Testis (tissue), 2 donors: ENCODE measurements at regions not wholly inside any gene's neighbourhood (a gene's known extent, or its start where the extent isn't known, plus 50 kb on each side); places are given as distances from the start of the nearest gene placed in this dataset.

Experiments used
- DNase-seq: peaks from one replicate; pipeline ENCODE4 v3.0.0-alpha.2; 2019
- H3K27ac ChIP-seq, 2 donors: fragments of 200-600 bp; sonication (generic); one replicate each; pipeline ENCODE4 v1.5.1; 2019
- H3K27me3 ChIP-seq: fragments of 200-600 bp; sonication (generic); one replicate; pipeline ENCODE4 v1.5.1; 2019
- H3K36me3 ChIP-seq: fragments of 200-600 bp; sonication (generic); one replicate; pipeline ENCODE4 v1.5.1; 2017; ENCODE audit warnings: low read depth; ENCODE audit errors: missing control alignments
- H3K4me1 ChIP-seq: fragments of 200-600 bp; sonication (generic); one replicate; pipeline ENCODE4 v1.5.1; 2019
- H3K4me3 ChIP-seq, 2 donors: fragments of 200-600 bp; sonication (generic); one replicate each; pipeline ENCODE4 v1.5.1; 2017 to 2019
- H3K9me3 ChIP-seq: fragments of 200-600 bp; sonication (generic); one replicate; pipeline ENCODE4 v1.5.1; 2017
- POLR2A ChIP-seq: fragments of 450-650 bp; IDR thresholded peaks from one replicate; pipeline ENCODE4 v1.6.1; 2017; ENCODE audit warnings: antibody characterized with exemption, mild to moderate bottlenecking, moderate library complexity
- WGBS, 2 donors: methylation state at CpG; one replicate each; pipeline ENCODE4 v1.1.5; 2018; 5-methylcytosine and 5-hydroxymethylcytosine counted together
- intact Hi-C: fragments of 100-400 bp; cut with DNase I; formaldehyde crosslinking; loops from one replicate; pipeline ENCODE4 v1.15.1; 2023; ENCODE audit warnings: low total_unique reads
- TF ChIP-seq, protein P1 (sequence below), 3 experiments: fragments of 450-650 bp in 2 of 3; fragments of 200-600 bp in 1 of 3; sonication (generic) in 1 of 3; IDR thresholded peaks; one replicate each; pipeline ENCODE4 v1.5.1; 2016 to 2019; ENCODE audit warnings: antibody characterized with exemption in 3 of 3, mild to moderate bottlenecking in 2 of 3, moderate library complexity in 1 of 3

DNA sequence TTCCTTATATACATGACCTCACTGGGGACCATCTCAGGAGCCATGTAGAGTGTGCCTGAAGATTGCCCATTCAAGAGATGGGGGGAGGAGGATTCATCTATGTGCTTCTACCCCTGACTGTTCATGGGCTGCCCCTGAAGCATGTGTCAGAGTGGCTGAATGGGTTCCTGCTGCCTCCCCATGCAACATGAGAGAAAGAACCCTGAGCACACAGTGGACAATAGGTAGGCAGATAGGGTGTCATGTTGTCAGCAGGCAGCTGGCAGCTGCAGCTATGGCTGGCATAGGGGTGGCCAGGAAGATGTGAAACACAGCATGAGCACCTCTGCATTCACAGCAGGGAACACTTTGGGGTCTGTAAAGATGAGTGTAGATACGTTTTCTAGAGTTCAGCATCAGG, 208.4 kb upstream of the CNR1 start:
- TF ChIP-seq POLR2A, result no peak
- TF ChIP-seq, protein P1, sequence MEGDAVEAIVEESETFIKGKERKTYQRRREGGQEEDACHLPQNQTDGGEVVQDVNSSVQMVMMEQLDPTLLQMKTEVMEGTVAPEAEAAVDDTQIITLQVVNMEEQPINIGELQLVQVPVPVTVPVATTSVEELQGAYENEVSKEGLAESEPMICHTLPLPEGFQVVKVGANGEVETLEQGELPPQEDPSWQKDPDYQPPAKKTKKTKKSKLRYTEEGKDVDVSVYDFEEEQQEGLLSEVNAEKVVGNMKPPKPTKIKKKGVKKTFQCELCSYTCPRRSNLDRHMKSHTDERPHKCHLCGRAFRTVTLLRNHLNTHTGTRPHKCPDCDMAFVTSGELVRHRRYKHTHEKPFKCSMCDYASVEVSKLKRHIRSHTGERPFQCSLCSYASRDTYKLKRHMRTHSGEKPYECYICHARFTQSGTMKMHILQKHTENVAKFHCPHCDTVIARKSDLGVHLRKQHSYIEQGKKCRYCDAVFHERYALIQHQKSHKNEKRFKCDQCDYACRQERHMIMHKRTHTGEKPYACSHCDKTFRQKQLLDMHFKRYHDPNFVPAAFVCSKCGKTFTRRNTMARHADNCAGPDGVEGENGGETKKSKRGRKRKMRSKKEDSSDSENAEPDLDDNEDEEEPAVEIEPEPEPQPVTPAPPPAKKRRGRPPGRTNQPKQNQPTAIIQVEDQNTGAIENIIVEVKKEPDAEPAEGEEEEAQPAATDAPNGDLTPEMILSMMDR (IDR thresholded peaks at IDR 0.05), result no peak
- intact Hi-C loops, result no loop called here
- Histone ChIP-seq H3K4me1 (peaks cover 20% of the 10 kb centered on the region), H3K27me3 (no peaks in the 10 kb centered on the region), H3K27ac (no peak overlapping the region), H3K4me3 (no peak overlapping the region), H3K36me3 (no peaks in the 10 kb centered on the region), H3K9me3 (no peaks in the 10 kb centered on the region)
- WGBS, 2 donors, result 77 to 83% methylated on average over 1 of the region's 1 CpG
- no peak for DNase-seq

DNA sequence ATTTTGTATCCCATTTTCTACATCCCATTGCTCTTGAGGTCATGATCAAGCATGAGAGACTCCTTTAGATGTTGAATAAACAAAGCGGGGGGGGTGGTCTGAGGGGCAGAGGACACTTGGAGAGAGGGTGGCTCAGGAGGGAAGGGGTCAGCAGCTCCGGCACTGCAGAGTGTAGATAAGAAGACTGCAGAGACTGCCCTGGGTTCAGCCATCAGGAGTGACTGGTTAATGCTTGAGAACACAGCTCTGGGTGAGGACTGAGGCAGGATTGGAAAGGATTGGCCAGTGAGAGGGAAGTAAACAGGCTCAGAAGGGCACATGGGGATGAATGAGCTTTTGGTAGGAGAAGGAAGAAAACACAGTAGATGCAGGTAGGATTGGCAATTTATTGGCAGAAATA, 205.3 kb upstream of the CNR1 start:
- DNase-seq, result no peak
- intact Hi-C loops, result no loop called here
- no peaks in the 10 kb centered on the region for H3K36me3 ChIP-seq
- no peaks in the 10 kb centered on the region for H3K9me3 ChIP-seq
- WGBS, 2 donors, result 75 to 81% methylated on average over 2 of the region's 2 CpGs
- TF ChIP-seq POLR2A, result no peak
- TF ChIP-seq, protein P1 (IDR thresholded peaks at IDR 0.05), result no peak
- H3K27ac ChIP-seq, result no peak overlapping the region
- H3K27me3 ChIP-seq, result no peaks in the 10 kb centered on the region
- H3K4me3 ChIP-seq, result no peak overlapping the region
- H3K4me1 ChIP-seq, result peaks cover 4% of the 10 kb centered on the region

DNA sequence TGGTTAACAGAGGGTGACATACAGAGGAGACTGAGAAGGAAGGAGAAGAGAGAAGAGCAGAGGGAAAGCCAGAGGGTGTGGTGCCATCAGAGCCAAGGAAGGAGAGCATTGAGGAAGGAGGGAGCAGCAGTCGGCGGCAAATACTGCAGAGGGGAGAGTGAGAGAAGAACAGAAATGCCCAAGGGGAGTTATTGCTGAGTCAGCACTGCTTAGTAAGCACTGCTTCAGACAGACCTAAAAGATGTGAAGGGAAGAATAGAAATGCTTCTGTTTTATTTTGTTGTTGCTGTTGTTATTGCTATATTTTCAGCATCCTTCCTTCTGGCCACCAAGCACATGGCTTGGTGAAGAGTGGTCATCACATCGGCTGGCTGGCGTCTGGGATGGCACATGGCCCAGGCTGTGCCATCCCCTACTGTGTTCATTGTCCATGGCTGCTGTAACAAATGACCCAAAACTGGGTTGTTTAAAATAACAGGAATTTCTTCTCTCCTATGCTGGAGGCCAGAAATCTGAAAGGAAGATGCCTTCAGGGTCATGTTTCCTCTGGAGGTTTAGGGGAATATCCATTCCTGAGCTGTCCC, 204.1 kb upstream of the CNR1 start:
- WGBS, 2 donors, result 89 to 96% methylated on average over 4 of the region's 4 CpGs
- Histone ChIP-seq H3K9me3 (no peaks in the 10 kb centered on the region), H3K27ac (no peak overlapping the region), H3K27me3 (no peaks in the 10 kb centered on the region), H3K4me3 (no peak overlapping the region), H3K4me1 (no peaks in the 10 kb centered on the region), H3K36me3 (no peaks in the 10 kb centered on the region)
- no peak for TF ChIP-seq POLR2A
- TF ChIP-seq, protein P1 (IDR thresholded peaks at IDR 0.05), result no peak
- intact Hi-C loops, result no loop called here
- DNase-seq, result no peak

DNA sequence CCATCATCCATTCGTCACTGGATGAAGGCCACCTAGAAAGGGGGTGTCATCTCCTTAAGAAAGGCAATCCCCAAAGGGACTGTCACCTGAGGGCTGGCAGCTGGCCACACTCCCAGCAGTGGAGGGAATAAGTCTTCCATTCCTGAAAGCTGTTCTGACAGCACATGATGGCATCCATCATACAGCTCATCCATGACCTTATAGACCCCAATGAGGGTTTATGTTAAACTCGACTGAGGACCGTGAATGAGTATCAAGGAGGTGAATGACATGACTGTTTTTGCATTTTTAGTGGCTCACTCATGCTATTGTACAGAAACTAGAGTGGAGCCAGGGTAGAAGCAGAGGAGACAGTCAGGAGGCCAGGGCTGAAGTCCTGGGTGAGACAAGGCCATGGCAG, 203.1 kb upstream of the CNR1 start:
- H3K4me3 ChIP-seq, result no peak overlapping the region
- intact Hi-C loops, result no loop called here
- no peaks in the 10 kb centered on the region for H3K27me3 ChIP-seq
- TF ChIP-seq POLR2A, result no peak
- TF ChIP-seq, protein P1 (IDR thresholded peaks at IDR 0.05), result no peak
- DNase-seq, result no peak
- no peaks in the 10 kb centered on the region for H3K4me1 ChIP-seq
- H3K9me3 ChIP-seq, result no peaks in the 10 kb centered on the region
- 89 to 90% methylated on average over 3 of the region's 3 CpGs for WGBS, 2 donors
- no peak overlapping the region for H3K27ac ChIP-seq
- H3K36me3 ChIP-seq, result no peaks in the 10 kb centered on the region

DNA sequence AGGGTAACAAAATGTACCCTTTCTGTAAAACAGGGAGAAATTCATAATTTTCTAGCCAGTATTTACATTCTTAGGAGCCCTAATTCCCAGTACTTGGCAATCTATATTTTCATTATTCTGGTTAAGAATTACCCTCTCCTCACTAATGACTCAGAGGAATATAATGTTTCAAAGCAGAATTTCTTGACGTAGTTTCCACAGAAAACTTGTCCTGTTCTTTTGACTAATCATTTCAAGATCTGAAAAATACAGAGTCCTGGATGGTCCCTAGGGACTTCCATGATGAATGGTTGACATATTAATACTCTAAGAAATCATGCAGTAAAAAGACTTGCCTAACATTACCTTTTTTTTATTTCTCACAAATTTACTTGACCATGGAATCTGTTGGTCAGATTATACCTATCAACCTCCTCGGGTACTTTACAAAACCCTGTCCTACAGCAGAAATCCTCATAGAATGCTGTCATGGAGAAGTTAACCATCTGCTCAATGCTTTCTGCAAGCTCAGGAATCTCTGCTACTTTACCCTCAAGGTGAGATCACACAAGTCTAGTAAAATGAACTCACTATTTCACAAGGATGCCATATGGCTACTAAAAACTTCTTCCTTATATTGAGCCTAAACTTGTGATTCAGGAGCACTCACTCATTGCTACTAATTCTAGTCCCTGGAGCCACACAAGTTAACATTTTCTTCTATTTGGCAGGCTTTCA, 202.1 kb upstream of the CNR1 start:
- TF ChIP-seq, protein P1 (IDR thresholded peaks at IDR 0.05), result no peak
- no peak for TF ChIP-seq POLR2A
- WGBS, 2 donors, result 82 to 83% methylated on average over 2 of the region's 2 CpGs
- no peaks in the 10 kb centered on the region for H3K9me3 ChIP-seq
- no peaks in the 10 kb centered on the region for H3K36me3 ChIP-seq
- H3K27me3 ChIP-seq, result no peaks in the 10 kb centered on the region
- DNase-seq, result no peak
- H3K4me3 ChIP-seq, result no peak overlapping the region
- H3K4me1 ChIP-seq, result no peaks in the 10 kb centered on the region
- intact Hi-C loops, result no loop called here
- no peak overlapping the region for H3K27ac ChIP-seq
